NCI-H2196 (cell line): ENCODE measurements at regions not wholly inside any gene's neighbourhood (a gene's known extent, or its start where the extent isn't known, plus 50 kb on each side); places are given as distances from the start of the nearest gene placed in this dataset.

ENCODE experiments used
- DNase-seq: peaks from one replicate; lab custom pipeline; 2025; ENCODE audit not compliant: unreplicated experiment; lab: John Stamatoyannopoulos, UW

- no peak for DNase-seq
These were observed 301.4 kb upstream of the STXBP5 start for GRCh38 chr6:146902846-146903245.

DNA sequence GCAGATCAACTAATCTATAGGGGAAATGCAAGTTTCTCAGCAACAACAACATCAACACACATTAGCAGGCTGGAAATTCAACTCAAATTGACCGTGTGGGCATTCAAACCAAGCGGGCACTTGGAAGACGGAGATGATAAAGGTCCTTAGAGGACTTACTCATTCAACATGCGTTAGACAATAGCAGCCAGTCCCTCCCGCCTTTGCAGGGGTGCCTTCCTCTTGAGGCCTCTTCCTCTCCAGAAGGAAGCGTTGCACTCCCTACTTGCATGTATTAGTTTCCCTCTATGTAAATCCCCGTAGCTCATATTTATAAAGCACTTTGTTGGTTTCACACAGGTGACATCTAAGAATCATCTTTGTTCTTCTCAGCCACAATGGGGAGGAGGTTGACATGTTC, 300.8 kb upstream of the STXBP5 start:
- no peak for DNase-seq

DNA sequence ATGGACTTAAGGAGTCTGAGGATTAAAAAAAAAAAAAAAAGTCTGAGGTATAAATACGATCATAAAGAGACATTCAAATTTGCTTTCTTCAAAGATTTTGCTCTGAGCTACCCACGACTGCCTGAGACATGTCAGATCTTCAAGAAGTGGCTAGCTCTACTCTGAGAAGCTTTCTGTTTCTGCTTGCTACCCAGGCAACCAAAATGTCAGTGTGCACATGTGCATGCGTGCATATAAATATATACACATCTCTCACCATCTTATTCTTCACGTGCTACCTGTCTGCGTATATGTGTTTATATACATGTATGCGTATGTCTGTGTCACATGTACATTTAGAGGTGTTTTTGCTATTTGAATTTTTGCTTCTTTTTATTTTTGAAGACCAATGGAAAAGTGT, 299.6 kb upstream of the STXBP5 start:
- no peak for DNase-seq

GRCh38 chr6:146905181-146905704, 299.0 kb upstream of the STXBP5 start:
- peak; percentile 97 for DNase-seq

- DNase-seq: no peak
These were observed 295.4 kb upstream of the STXBP5 start for GRCh38 chr6:146908786-146909185.

- no peak for DNase-seq
These were observed 294.8 kb upstream of the STXBP5 start for GRCh38 chr6:146909376-146909775.

DNA sequence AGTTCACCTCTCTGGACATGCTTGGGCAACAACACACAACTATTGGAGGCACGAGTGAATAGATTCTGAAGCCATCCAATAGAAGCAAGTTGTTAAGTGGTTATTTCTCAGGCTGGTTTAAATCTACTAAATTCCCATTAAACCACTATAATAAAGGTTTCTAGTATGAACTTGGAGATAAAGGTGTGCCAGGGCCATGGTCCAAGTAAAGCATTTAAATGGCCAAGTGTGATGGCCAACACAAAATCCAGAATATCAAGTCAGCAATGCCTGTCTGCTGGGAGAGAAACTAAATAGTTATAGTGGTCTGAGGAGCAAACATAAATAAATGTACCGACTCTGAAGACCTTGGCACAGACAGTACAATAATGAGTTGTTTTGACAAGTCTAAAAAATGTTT, 294.3 kb upstream of the STXBP5 start:
- no peak for DNase-seq

GRCh38 chr6:146910611-146911010, 293.6 kb upstream of the STXBP5 start:
- DNase-seq: no peak

GRCh38 chr6:146911635-146912215, 292.5 kb upstream of the STXBP5 start:
- DNase-seq: no peak

GRCh38 chr6:146912730-146913685, 291.2 kb upstream of the STXBP5 start:
- DNase-seq: no peak

- peak; percentile 22 for DNase-seq
These were observed 290.3 kb upstream of the STXBP5 start for GRCh38 chr6:146913842-146914488.

GRCh38 chr6:146914489-146915483, 289.4 kb upstream of the STXBP5 start:
- peak; percentile 40 for DNase-seq

- no peak for DNase-seq
These were observed 288.5 kb upstream of the STXBP5 start for GRCh38 chr6:146915671-146916127.

DNA sequence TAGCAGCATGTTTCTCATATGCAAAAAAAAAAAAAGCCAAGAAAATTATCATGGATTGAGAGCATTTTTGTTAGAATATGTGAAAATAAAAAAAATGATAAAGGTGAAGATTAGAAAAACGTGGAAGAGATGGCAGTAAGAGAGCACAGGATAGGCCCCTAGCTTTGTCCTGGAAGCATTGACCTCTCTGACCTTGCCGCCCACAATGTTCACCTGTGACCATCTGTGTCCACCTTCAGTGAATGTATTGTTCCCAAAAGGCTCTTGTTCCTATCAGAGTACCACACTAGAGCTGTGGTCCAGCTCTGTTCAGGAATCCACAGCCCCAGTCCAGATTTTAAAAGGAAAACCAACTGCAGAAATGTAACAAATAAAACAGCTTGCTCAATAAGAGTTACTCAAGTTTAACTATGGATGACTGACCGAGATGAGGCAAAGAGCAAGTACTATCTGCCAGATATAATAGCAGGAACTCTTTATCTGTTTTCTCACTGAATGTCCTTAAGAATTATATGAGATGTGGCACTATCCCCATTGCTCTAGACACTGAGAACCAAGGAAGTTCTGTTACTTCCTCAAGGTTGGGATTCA, 287.7 kb upstream of the STXBP5 start:
- no peak for DNase-seq

GRCh38 chr6:146917182-146917581, 287.0 kb upstream of the STXBP5 start:
- no peak for DNase-seq

DNA sequence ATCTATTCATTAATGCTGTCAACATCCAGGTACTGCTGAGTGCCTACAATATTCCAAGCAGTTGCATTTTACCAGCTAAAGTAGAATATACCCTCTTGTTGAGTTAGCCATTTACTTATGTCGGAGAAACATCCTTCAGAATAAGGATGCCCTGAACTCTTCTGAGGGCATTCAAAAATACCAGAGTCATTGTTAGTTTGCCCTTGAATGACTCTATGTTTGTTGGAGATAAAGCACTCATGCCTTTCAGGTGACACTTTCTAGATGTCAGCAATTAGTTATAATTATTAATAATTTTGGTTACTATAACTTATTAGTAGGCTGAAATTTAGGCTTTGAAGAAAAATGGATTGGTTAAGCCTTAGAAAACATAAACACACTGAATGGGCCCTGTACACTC, 286.2 kb upstream of the STXBP5 start:
- no peak for DNase-seq

DNA sequence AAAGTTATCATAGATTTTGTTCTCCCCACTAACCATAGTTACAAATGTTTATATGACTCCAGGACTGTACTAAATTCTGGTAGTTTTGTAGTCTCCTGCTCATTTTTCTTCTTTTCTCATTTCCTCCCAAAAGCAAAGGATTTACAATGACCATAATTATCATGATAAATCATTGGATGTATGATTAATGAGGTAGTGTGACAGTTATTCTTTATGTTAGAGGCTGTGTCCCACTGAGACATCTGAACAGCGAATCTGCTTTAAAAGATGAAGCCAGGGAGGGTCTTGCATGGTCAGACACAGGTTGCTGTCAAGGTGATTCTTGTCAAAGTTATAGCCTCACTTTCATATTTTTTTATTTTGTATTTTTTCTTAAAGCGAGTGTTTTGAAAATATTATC, 285.2 kb upstream of the STXBP5 start:
- DNase-seq: no peak

- no peak for DNase-seq
These were observed 280.9 kb upstream of the STXBP5 start for GRCh38 chr6:146923205-146923833.

DNA sequence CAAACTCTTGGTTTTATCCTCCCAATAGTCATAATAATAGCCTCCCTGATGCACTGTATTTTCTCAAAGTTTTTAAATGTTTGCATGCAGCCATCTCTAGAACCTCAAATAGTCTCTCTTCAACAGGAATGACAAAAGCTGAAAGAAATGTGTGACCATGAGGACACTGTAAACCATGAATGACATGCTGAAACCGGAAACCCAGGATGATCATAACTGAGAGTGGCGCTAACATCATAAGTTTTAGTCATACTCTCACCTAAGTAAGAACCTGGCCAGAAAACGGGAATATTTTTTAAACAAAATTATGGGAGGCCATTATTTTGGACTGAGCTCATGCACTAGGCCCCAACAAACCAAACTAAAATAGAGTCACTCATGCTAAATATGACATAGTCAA, 278.4 kb upstream of the STXBP5 start:
- DNase-seq: no peak

DNA sequence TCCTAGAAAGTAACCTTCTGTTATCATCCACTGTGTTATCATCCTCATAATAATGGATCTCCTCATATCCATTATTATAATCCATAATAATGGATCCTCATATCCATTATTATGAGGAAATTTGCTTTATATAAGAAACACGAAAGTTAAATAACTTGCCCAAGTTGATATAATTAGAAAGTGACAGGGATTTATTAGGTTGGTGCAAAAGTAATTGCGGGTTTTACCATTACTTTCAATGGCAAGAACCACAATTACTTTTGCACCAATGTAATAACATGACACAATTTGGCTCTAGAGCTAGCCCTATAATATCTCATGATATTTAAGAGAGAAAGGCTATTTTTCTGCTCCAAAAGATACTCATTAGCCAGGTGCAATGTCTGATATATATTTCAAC, 275.7 kb upstream of the STXBP5 start:
- DNase-seq: no peak
